ENCODE measurements at regions not wholly inside any gene's neighbourhood (a gene's known extent, or its start where the extent isn't known, plus 50 kb on each side); places are given as distances from the start of the nearest gene placed in this dataset.

GRCh38 chr11:92765965-92766371 lies 203.5 kb upstream of the MTNR1B start:
- no peak overlapping the region for H2AFZ ChIP-seq (ENCODE audit: insufficient read depth, low read length, poor library complexity)
- H4K8ac ChIP-seq (ENCODE audit: low read depth, low read length): no peak overlapping the region
- no peak overlapping the region for H2BK120ac ChIP-seq (ENCODE audit: insufficient read depth, low read length, poor library complexity)
- WGBS (ENCODE audit: extremely low coverage, insufficient coverage, insufficient read length): no CpG with 5 or more reads among the region's 10 CpGs
- no peak overlapping the region for H2AK5ac ChIP-seq (ENCODE audit: low read length)
- no peaks in the 10 kb centered on the region for H3K79me1 ChIP-seq (ENCODE audit: low read length)
- no peak overlapping the region for H4K91ac ChIP-seq (ENCODE audit: low read depth, low read length)
- H3K14ac ChIP-seq (ENCODE audit: low read length): no peak overlapping the region
- H3K36me3 ChIP-seq (ENCODE audit: control insufficient read depth in 1 of 2, insufficient read depth in 2 of 2, low read length in 2 of 2): no peaks in the 10 kb centered on the region
- H2BK5ac ChIP-seq (ENCODE audit: low read depth, low read length, poor library complexity): no peak overlapping the region
- H3K18ac ChIP-seq (ENCODE audit: low read length): no peak overlapping the region
- peak in 1 of 2 donors; percentile 34 for DNase-seq
- H3K27me3 ChIP-seq (ENCODE audit: insufficient read depth, low read length): no peaks in the 10 kb centered on the region
- no peaks in the 10 kb centered on the region for H3K9me3 ChIP-seq (ENCODE audit: insufficient read depth, low read depth, low read length)
- no peak overlapping the region for H3K4ac ChIP-seq (ENCODE audit: low read depth, low read length)
- H3K4me3 ChIP-seq (ENCODE audit: low read depth, low read length): no peak overlapping the region
- no peak overlapping the region for H3K27ac ChIP-seq (ENCODE audit: low read depth, low read length)
- H2BK12ac ChIP-seq (ENCODE audit: low read length): no peak overlapping the region
- H3K4me2 ChIP-seq (ENCODE audit: low read length): no peak overlapping the region
- H3K4me1 ChIP-seq (ENCODE audit: control insufficient read depth in 1 of 2, insufficient read depth in 2 of 2, low read length in 2 of 2): no peaks in the 10 kb centered on the region
- H4K12ac ChIP-seq (ENCODE audit: low read depth, low read length): no peak overlapping the region
- no peak overlapping the region for H3K23ac ChIP-seq (ENCODE audit: low read length)
- H3K9ac ChIP-seq (ENCODE audit: low read length): no peak overlapping the region
- H3K79me2 ChIP-seq (ENCODE audit: control insufficient read depth, insufficient read depth, low read length, poor library complexity): no peaks in the 10 kb centered on the region

GRCh38 chr11:92766698-92767097 lies 202.8 kb upstream of the MTNR1B start:
- Histone ChIP-seq H3K4me2 (ENCODE audit: low read length) (no peak overlapping the region), H3K9me3 (ENCODE audit: insufficient read depth, low read depth, low read length) (no peaks in the 10 kb centered on the region), H2BK5ac (ENCODE audit: low read depth, low read length, poor library complexity) (no peak overlapping the region), H4K91ac (ENCODE audit: low read depth, low read length) (no peak overlapping the region), H3K14ac (ENCODE audit: low read length) (no peak overlapping the region), H3K79me2 (ENCODE audit: control insufficient read depth, insufficient read depth, low read length, poor library complexity) (no peaks in the 10 kb centered on the region), H3K9ac (ENCODE audit: low read length) (no peak overlapping the region), H3K36me3 (ENCODE audit: control insufficient read depth in 1 of 2, insufficient read depth in 2 of 2, low read length in 2 of 2) (no peaks in the 10 kb centered on the region), H4K12ac (ENCODE audit: low read depth, low read length) (no peak overlapping the region), H2BK120ac (ENCODE audit: insufficient read depth, low read length, poor library complexity) (no peak overlapping the region), H3K18ac (ENCODE audit: low read length) (no peak overlapping the region), H4K8ac (ENCODE audit: low read depth, low read length) (no peak overlapping the region), H3K4ac (ENCODE audit: low read depth, low read length) (no peak overlapping the region), H2AFZ (ENCODE audit: insufficient read depth, low read length, poor library complexity) (no peak overlapping the region), H3K79me1 (ENCODE audit: low read length) (no peaks in the 10 kb centered on the region), H3K4me1 (ENCODE audit: control insufficient read depth in 1 of 2, insufficient read depth in 2 of 2, low read length in 2 of 2) (no peaks in the 10 kb centered on the region), H3K23ac (ENCODE audit: low read length) (no peak overlapping the region), H3K27me3 (ENCODE audit: insufficient read depth, low read length) (no peaks in the 10 kb centered on the region), H2BK12ac (ENCODE audit: low read length) (no peak overlapping the region), H2AK5ac (ENCODE audit: low read length) (no peak overlapping the region), H3K4me3 (ENCODE audit: low read depth, low read length) (no peak overlapping the region), H3K27ac (ENCODE audit: low read depth, low read length) (no peak overlapping the region)
- no CpG with 5 or more reads among the region's 7 CpGs for WGBS (ENCODE audit: extremely low coverage, insufficient coverage, insufficient read length)
- DNase-seq: peak in 1 of 2 donors; percentile 24

GRCh38 chr11:92767416-92767815 lies 202.0 kb upstream of the MTNR1B start:
- Histone ChIP-seq H2AFZ (ENCODE audit: insufficient read depth, low read length, poor library complexity) (no peak overlapping the region), H4K12ac (ENCODE audit: low read depth, low read length) (no peak overlapping the region), H3K4me3 (ENCODE audit: low read depth, low read length) (no peak overlapping the region), H3K79me2 (ENCODE audit: control insufficient read depth, insufficient read depth, low read length, poor library complexity) (no peaks in the 10 kb centered on the region), H4K91ac (ENCODE audit: low read depth, low read length) (no peak overlapping the region), H3K23ac (ENCODE audit: low read length) (peak overlapping the region; percentile 58), H2BK120ac (ENCODE audit: insufficient read depth, low read length, poor library complexity) (no peak overlapping the region), H3K14ac (ENCODE audit: low read length) (no peak overlapping the region), H3K18ac (ENCODE audit: low read length) (no peak overlapping the region), H4K8ac (ENCODE audit: low read depth, low read length) (no peak overlapping the region), H3K9me3 (ENCODE audit: insufficient read depth, low read depth, low read length) (no peaks in the 10 kb centered on the region), H3K4me2 (ENCODE audit: low read length) (no peak overlapping the region), H2BK12ac (ENCODE audit: low read length) (no peak overlapping the region), H3K27ac (ENCODE audit: low read depth, low read length) (no peak overlapping the region), H3K79me1 (ENCODE audit: low read length) (no peaks in the 10 kb centered on the region), H3K27me3 (ENCODE audit: insufficient read depth, low read length) (no peaks in the 10 kb centered on the region), H3K36me3 (ENCODE audit: control insufficient read depth in 1 of 2, insufficient read depth in 2 of 2, low read length in 2 of 2) (no peaks in the 10 kb centered on the region), H3K4me1 (ENCODE audit: control insufficient read depth in 1 of 2, insufficient read depth in 2 of 2, low read length in 2 of 2) (no peaks in the 10 kb centered on the region), H3K4ac (ENCODE audit: low read depth, low read length) (no peak overlapping the region), H2AK5ac (ENCODE audit: low read length) (no peak overlapping the region), H3K9ac (ENCODE audit: low read length) (no peak overlapping the region), H2BK5ac (ENCODE audit: low read depth, low read length, poor library complexity) (no peak overlapping the region)
- WGBS (ENCODE audit: extremely low coverage, insufficient coverage, insufficient read length): no CpG with 5 or more reads among the region's 1 CpG
- DNase-seq: peak; percentile 90 to 93

- H2BK12ac ChIP-seq (ENCODE audit: low read length): no peak overlapping the region
- H4K91ac ChIP-seq (ENCODE audit: low read depth, low read length): no peak overlapping the region
- no peak overlapping the region for H4K8ac ChIP-seq (ENCODE audit: low read depth, low read length)
- no peaks in the 10 kb centered on the region for H3K36me3 ChIP-seq (ENCODE audit: control insufficient read depth in 1 of 2, insufficient read depth in 2 of 2, low read length in 2 of 2)
- H3K23ac ChIP-seq (ENCODE audit: low read length): no peak overlapping the region
- H3K4me2 ChIP-seq (ENCODE audit: low read length): no peak overlapping the region
- H3K4ac ChIP-seq (ENCODE audit: low read depth, low read length): no peak overlapping the region
- H2AFZ ChIP-seq (ENCODE audit: insufficient read depth, low read length, poor library complexity): no peak overlapping the region
- no peak overlapping the region for H3K18ac ChIP-seq (ENCODE audit: low read length)
- no peaks in the 10 kb centered on the region for H3K79me2 ChIP-seq (ENCODE audit: control insufficient read depth, insufficient read depth, low read length, poor library complexity)
- H4K12ac ChIP-seq (ENCODE audit: low read depth, low read length): no peak overlapping the region
- H2BK120ac ChIP-seq (ENCODE audit: insufficient read depth, low read length, poor library complexity): no peak overlapping the region
- no peak overlapping the region for H3K14ac ChIP-seq (ENCODE audit: low read length)
- no peak overlapping the region for H3K27ac ChIP-seq (ENCODE audit: low read depth, low read length)
- H3K9me3 ChIP-seq (ENCODE audit: insufficient read depth, low read depth, low read length): no peaks in the 10 kb centered on the region
- no peaks in the 10 kb centered on the region for H3K4me1 ChIP-seq (ENCODE audit: control insufficient read depth in 1 of 2, insufficient read depth in 2 of 2, low read length in 2 of 2)
- peak in 1 of 2 donors; percentile 10 for DNase-seq
- no peak overlapping the region for H3K9ac ChIP-seq (ENCODE audit: low read length)
- no peak overlapping the region for H2BK5ac ChIP-seq (ENCODE audit: low read depth, low read length, poor library complexity)
- H2AK5ac ChIP-seq (ENCODE audit: low read length): no peak overlapping the region
- no peaks in the 10 kb centered on the region for H3K27me3 ChIP-seq (ENCODE audit: insufficient read depth, low read length)
- no peak overlapping the region for H3K4me3 ChIP-seq (ENCODE audit: low read depth, low read length)
- WGBS (ENCODE audit: extremely low coverage, insufficient coverage, insufficient read length): no CpG with 5 or more reads among the region's 5 CpGs
- H3K79me1 ChIP-seq (ENCODE audit: low read length): no peaks in the 10 kb centered on the region
Observed at GRCh38 chr11:92768121-92768840, 201.2 kb upstream of the MTNR1B start.

Measured in trophoblast cell (in vitro differentiated cells and primary cell).